GM23248 (cell line): ENCODE measurements at regions not wholly inside any gene's neighbourhood (a gene's known extent, or its start where the extent isn't known, plus 50 kb on each side); places are given as distances from the start of the nearest gene placed in this dataset.

Experiments used
- DNase-seq: peaks from one replicate; pipeline ENCODE4 v3.0.0-alpha.2; 2015
- H2AFZ ChIP-seq: fragments of 200-600 bp; sonication (generic); 2 replicates; pipeline ENCODE4 v1.6.1; 2016; ENCODE audit warnings: antibody characterized with exemption
- H3F3A ChIP-seq: fragments of 200-600 bp; sonication (generic); 2 replicates; pipeline ENCODE4 v1.6.1; 2016; ENCODE audit warnings: mild to moderate bottlenecking, antibody characterized with exemption, mixed run types; ENCODE audit not compliant: insufficient read depth
- H3K27ac ChIP-seq: fragments of 200-600 bp; sonication (generic); 2 replicates; pipeline ENCODE4 v1.5.1; 2016; ENCODE audit warnings: mild to moderate bottlenecking
- H3K27me3 ChIP-seq: fragments of 200-600 bp; sonication (generic); replicated peaks from 2 replicates; pipeline ENCODE4 v1.6.1; 2016; ENCODE audit warnings: mild to moderate bottlenecking; ENCODE audit not compliant: insufficient read depth
- H3K36me3 ChIP-seq: fragments of 200-600 bp; sonication (generic); 2 replicates; pipeline ENCODE4 v1.6.1; 2016; ENCODE audit warnings: low read depth, mild to moderate bottlenecking
- H3K4me1 ChIP-seq: fragments of 200-600 bp; sonication (generic); 2 replicates; pipeline ENCODE4 v1.6.1; 2016; ENCODE audit warnings: mild to moderate bottlenecking; ENCODE audit not compliant: insufficient read depth
- H3K4me2 ChIP-seq: fragments of 200-600 bp; sonication (generic); one replicate; pipeline ENCODE4 v1.6.1; 2016; ENCODE audit warnings: mild to moderate bottlenecking; ENCODE audit not compliant: unreplicated experiment
- H3K4me3 ChIP-seq: fragments of 200-600 bp; sonication (generic); 2 replicates; pipeline ENCODE4 v1.5.1; 2016; ENCODE audit warnings: mild to moderate bottlenecking
- H3K79me2 ChIP-seq: fragments of 200-600 bp; sonication (generic); 2 replicates; pipeline ENCODE4 v1.6.1; 2016; ENCODE audit warnings: mild to moderate bottlenecking; ENCODE audit not compliant: insufficient read depth
- H3K9ac ChIP-seq: fragments of 200-600 bp; sonication (generic); 2 replicates; pipeline ENCODE4 v1.6.1; 2016; ENCODE audit warnings: mild to moderate bottlenecking
- H3K9me2 ChIP-seq: fragments of 200-600 bp; sonication (generic); 2 replicates; pipeline ENCODE4 v1.6.1; 2016; ENCODE audit warnings: mixed run types, mild to moderate bottlenecking, moderate library complexity; ENCODE audit not compliant: insufficient read depth
- H3K9me3 ChIP-seq: fragments of 200-600 bp; sonication (generic); one replicate; pipeline ENCODE4 v1.6.1; 2017; ENCODE audit warnings: low read depth
- H4K20me1 ChIP-seq: fragments of 200-600 bp; sonication (generic); 2 replicates; pipeline ENCODE4 v1.6.0; 2016; ENCODE audit not compliant: insufficient read depth
- EZH2 ChIP-seq: fragments of 200-600 bp; sonication (generic); IDR thresholded peaks from 2 replicates; pipeline ENCODE4 v1.6.1; 2018; ENCODE audit warnings: antibody characterized with exemption, mild to moderate bottlenecking; ENCODE audit not compliant: insufficient read depth, poor library complexity, severe bottlenecking
- EZH2phosphoT487 ChIP-seq: fragments of 200-600 bp; sonication (generic); IDR thresholded peaks from 2 replicates; pipeline ENCODE4 v1.6.1; 2018; ENCODE audit warnings: antibody characterized with exemption, moderate library complexity, mild to moderate bottlenecking, low read depth; ENCODE audit not compliant: insufficient read depth
- WGBS, 2 experiments: methylation state at CpG; one replicate each; pipeline ENCODE4 v1.1.6; 2015 to 2017; ENCODE audit warnings: low lambda C conversion rate in 2 of 2, low coverage in 1 of 2; ENCODE audit errors: missing lambda C conversion rate in 2 of 2; 5-methylcytosine and 5-hydroxymethylcytosine counted together
- in situ Hi-C: fragments of 300-500 bp; cut with MboI; formaldehyde crosslinking; loops from 2 replicates; pipeline ENCODE4 v1.15.0; 2020

- TF ChIP-seq EZH2 (no peak), EZH2phosphoT487 (no peak)
- Histone ChIP-seq H3K27me3 (peaks cover 17% of the 10 kb centered on the region), H3K4me2 (no peak overlapping the region), H3K9ac (no peak overlapping the region), H3K79me2 (no peaks in the 10 kb centered on the region), H3K9me2 (no peaks in the 10 kb centered on the region), H3K4me1 (0 out of 2 replicates have a peak, but pooled peaks cover 9% of the 10 kb centered on the region), H3K36me3 (no peaks in the 10 kb centered on the region), H3K9me3 (no peaks in the 10 kb centered on the region), H2AFZ (no peak overlapping the region), H3K4me3 (no peak overlapping the region), H3K27ac (no peak overlapping the region), H3F3A (no peaks in the 10 kb centered on the region), H4K20me1 (no peaks in the 10 kb centered on the region)
- in situ Hi-C loops: no loop called here
- 13 to 15% methylated on average over 8 of the region's 8 CpGs for WGBS, 2 experiments
- DNase-seq: no peak
Measured at GRCh38 chr2:239495791-239496233, 95.0 kb upstream of the HDAC4 start.

DNA sequence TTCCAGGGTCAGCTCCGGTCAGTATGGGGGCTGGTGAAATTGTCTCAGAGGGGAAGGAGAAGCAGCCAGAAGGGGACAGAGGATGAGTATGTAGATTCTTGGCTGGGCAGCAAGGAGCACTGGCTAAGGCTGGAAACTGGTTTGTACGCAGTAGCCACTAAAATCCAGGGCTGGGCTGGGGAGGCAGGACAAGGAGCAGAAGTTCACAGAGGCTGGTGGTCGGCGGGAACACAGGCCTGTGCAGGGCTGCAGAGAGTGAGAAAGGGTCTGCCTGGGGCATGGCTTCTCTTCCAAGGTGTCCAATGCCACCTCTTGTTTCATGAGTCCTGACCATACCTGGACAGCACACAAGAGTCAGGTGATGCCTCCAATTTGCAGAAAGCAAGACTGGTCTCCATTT, 94.4 kb upstream of the HDAC4 start:
- 69 to 70% methylated on average over 4 of the region's 4 CpGs for WGBS, 2 experiments
- no peak for DNase-seq
- TF ChIP-seq EZH2 (no peak), EZH2phosphoT487 (no peak)
- H2AFZ ChIP-seq: no peak overlapping the region
- in situ Hi-C loops: no loop called here
- H3F3A ChIP-seq: no peaks in the 10 kb centered on the region
- H3K9me3 ChIP-seq: no peaks in the 10 kb centered on the region
- H3K27me3 ChIP-seq: peaks cover 14% of the 10 kb centered on the region
- H4K20me1 ChIP-seq: no peaks in the 10 kb centered on the region
- H3K4me1 ChIP-seq: 0 out of 2 replicates have a peak, but pooled peaks cover 8% of the 10 kb centered on the region
- H3K9ac ChIP-seq: no peak overlapping the region
- no peak overlapping the region for H3K27ac ChIP-seq
- H3K4me3 ChIP-seq: no peak overlapping the region
- no peak overlapping the region for H3K4me2 ChIP-seq
- H3K36me3 ChIP-seq: no peaks in the 10 kb centered on the region
- H3K9me2 ChIP-seq: no peaks in the 10 kb centered on the region
- no peaks in the 10 kb centered on the region for H3K79me2 ChIP-seq

DNA sequence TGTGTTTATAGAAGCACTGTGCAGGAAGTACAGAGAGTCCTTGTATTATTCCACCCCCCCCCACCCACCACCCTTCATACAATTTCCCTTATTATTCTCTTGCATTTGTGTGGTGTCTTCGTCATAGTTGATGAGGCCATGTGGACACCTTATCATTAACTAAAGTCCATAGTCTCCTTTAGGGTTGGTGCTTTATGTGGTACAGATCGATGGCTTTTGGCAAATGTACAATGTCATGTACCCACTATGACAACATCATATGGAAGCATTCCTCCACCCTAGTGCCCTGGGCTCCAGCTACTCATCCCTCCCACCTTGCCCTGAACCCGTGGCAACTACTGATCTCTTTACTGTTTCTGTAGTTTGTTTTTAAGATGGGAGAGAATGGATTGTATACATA, 93.8 kb upstream of the HDAC4 start:
- no peak overlapping the region for H3K9ac ChIP-seq
- H3K4me2 ChIP-seq: no peak overlapping the region
- peaks cover 12% of the 10 kb centered on the region for H3K27me3 ChIP-seq
- no peak overlapping the region for H2AFZ ChIP-seq
- 0 out of 2 replicates have a peak, but pooled peaks cover 2% of the 10 kb centered on the region for H3K4me1 ChIP-seq
- no peak overlapping the region for H3K4me3 ChIP-seq
- no peaks in the 10 kb centered on the region for H3K36me3 ChIP-seq
- no peaks in the 10 kb centered on the region for H3K9me3 ChIP-seq
- H3K79me2 ChIP-seq: no peaks in the 10 kb centered on the region
- no peaks in the 10 kb centered on the region for H3K9me2 ChIP-seq
- no peak for TF ChIP-seq EZH2
- TF ChIP-seq EZH2phosphoT487: no peak
- WGBS, 2 experiments: 50 to 57% methylated on average over 3 of the region's 3 CpGs
- DNase-seq: no peak
- in situ Hi-C loops: no loop called here
- no peak overlapping the region for H3K27ac ChIP-seq
- no peaks in the 10 kb centered on the region for H4K20me1 ChIP-seq
- H3F3A ChIP-seq: no peaks in the 10 kb centered on the region

- Histone ChIP-seq H3K36me3 (no peaks in the 10 kb centered on the region), H4K20me1 (no peaks in the 10 kb centered on the region), H2AFZ (no peak overlapping the region), H3K9ac (no peak overlapping the region), H3K4me2 (no peak overlapping the region), H3K27me3 (no peaks in the 10 kb centered on the region; the same call in 1 of the 2 replicates), H3F3A (no peaks in the 10 kb centered on the region), H3K27ac (no peak overlapping the region), H3K79me2 (no peaks in the 10 kb centered on the region), H3K4me3 (no peak overlapping the region), H3K4me1 (no peaks in the 10 kb centered on the region), H3K9me3 (no peaks in the 10 kb centered on the region), H3K9me2 (no peaks in the 10 kb centered on the region)
- TF ChIP-seq EZH2 (no peak), EZH2phosphoT487 (no peak)
- WGBS, 2 experiments: 50 to 56% methylated on average over 3 of the region's 3 CpGs
- in situ Hi-C loops: no loop called here
- DNase-seq: no peak
Measured at GRCh38 chr2:239489481-239489880, 88.7 kb upstream of the HDAC4 start.

DNA sequence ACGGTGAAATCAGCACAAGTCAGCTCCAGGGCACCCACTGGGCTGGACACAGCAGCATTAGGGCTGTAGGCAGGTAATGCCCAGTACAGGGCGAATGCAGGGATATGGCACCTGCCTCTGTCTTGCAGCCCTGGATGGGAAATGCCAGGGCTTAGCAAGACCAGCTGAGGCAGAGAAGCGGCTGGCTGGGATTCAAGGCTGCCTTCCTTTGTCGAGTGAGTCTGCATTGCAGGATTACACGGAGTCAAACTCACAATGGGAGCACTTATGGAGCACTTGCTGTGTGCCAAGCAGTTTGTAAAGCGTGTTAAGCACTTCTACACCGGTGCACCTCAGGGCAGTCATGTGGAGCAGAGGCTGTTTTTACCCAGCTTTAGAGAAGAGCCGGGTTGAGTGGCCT, 87.3 kb upstream of the HDAC4 start:
- in situ Hi-C loops: no loop called here
- WGBS, 2 experiments: 48 to 50% methylated on average over 8 of the region's 8 CpGs
- Histone ChIP-seq H2AFZ (no peak overlapping the region), H3K27me3 (no peaks in the 10 kb centered on the region), H3F3A (no peaks in the 10 kb centered on the region), H3K27ac (no peak overlapping the region), H3K9ac (no peak overlapping the region), H3K4me3 (no peak overlapping the region), H3K4me1 (no peaks in the 10 kb centered on the region), H3K9me2 (no peaks in the 10 kb centered on the region), H3K36me3 (no peaks in the 10 kb centered on the region), H3K4me2 (no peak overlapping the region), H4K20me1 (no peaks in the 10 kb centered on the region), H3K79me2 (no peaks in the 10 kb centered on the region), H3K9me3 (no peaks in the 10 kb centered on the region)
- DNase-seq: no peak
- TF ChIP-seq EZH2phosphoT487 (no peak), EZH2 (no peak)
